ENCODE measurements at regions not wholly inside any gene's neighbourhood (a gene's known extent, or its start where the extent isn't known, plus 50 kb on each side); places are given as distances from the start of the nearest gene placed in this dataset.
A peak's percentile ranks its signal among the peaks of the same experiment; 100 is the strongest.

DNA sequence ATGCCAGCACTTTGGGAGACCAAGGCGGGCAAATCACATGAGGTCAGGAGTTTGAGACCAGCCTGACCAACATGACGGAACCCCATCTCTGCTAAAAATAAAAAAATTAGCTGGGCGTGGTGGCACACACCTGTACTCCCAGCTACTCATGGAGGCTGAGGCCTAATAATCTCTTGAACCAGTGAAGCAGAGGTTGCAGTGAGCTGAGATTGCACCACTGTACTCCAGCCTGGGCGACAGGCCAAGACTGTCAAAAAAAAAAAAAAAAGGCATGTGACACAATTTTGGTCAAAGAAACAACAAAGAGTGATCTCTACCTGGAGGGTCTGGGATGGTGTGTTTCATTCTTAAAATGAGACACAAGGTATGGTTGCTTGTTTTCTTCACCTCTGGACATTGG is 188.2 kb upstream of the HS3ST1 start:
- DNase-seq = no peak

DNA sequence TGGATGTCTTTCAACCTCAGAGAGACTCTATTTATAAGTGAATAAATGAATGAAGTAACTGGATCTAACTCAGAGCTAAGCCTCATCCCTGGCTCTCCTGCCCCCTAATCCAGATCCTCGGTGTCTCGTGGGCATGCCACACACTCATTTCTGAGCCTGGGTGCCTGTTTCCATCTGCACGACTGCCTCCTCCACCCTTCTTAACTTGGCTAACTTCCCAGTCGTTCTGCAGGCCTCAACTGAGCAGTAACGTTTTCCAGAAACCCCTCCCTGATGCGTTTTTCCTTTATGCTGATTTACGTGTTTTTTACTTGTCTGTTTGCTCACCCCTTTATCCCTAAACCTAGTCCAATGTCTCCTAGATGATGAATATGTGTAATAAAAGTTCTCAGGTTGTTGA is 186.9 kb upstream of the HS3ST1 start:
- DNase-seq = no peak

- no peak for DNase-seq
These were observed 185.7 kb upstream of the HS3ST1 start for GRCh38 chr4:11614426-11614825.

DNA sequence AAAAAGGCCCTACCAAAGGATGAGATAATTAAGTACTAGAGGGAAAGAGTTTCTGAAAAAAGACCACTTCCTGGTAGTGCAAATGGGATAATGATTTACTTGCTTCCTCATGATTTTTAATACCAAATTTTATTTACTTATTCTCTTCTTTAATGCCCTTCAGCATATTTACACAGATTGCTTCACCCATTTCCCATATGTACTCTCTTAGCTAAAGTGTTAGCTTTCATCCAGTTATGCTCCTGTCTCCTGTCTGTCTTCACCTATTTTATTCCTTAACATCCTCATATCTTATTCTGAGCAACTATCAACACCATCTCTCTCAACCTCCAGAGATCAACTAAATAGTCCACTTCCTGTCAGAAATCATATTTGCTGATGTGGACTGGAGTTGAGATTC is 183.2 kb upstream of the HS3ST1 start:
- DNase-seq = no peak

DNA sequence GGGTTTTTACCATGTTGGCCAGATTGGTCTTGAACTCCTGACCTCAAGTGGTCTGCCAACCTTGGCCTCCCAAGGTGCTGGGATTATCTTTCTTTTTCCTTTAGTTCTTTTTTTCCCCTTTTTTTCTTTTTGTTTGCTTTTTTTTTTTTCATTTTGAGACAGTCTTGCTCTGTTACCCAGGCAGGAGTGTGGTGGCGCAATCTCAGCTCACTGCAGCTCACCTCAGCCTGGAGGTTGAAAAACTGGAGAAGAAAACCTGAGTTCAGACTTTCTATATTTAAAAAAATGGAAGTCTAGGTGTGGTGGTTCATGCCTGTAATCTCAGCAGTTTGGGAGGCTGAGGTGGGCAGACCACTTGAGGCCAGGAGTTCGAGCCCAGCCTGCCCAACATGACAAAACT is 181.1 kb upstream of the HS3ST1 start:
- DNase-seq = no peak

DNA sequence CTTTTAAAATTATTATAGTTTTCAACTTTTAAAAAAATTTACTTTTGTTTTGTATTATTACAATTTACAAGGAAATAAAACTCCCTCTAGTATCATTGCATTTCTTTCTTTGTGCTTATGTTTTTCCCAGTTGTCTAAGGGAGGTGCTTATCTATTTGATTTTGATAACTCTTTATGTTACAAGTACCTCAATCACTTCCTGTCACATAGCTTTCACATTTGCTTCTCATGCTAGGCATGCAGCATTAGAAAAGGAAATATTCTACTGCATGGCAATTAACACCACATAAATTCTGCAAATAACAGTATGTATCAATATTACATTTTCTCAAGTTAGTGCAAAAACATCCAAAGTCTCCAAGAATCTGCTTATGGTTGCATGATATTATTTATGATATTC is 180.3 kb upstream of the HS3ST1 start:
- no peak for DNase-seq

DNA sequence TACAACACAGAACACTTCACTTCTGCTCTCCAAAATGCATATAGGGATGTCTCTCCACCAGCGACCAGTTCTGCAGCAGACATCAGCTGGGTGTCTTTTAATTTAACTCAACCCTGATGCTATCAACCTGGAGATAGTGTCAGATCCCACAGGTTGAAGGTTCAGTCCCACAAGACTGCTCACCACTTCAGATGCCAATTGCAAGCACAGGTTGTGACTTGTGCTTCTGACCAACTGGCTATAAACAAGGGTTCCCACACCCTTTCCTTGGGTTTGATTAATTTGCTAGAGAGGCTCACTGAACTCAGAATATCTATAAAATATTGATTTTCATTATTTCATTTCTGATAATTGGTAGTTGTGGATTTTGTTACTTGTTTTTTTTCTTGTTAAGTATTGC is 177.4 kb upstream of the HS3ST1 start:
- DNase-seq = no peak

GRCh38 chr4:11605597-11605996 is 176.9 kb upstream of the HS3ST1 start:
- DNase-seq = no peak

GRCh38 chr4:11604821-11605220 is 176.1 kb upstream of the HS3ST1 start:
- no peak for DNase-seq

DNA sequence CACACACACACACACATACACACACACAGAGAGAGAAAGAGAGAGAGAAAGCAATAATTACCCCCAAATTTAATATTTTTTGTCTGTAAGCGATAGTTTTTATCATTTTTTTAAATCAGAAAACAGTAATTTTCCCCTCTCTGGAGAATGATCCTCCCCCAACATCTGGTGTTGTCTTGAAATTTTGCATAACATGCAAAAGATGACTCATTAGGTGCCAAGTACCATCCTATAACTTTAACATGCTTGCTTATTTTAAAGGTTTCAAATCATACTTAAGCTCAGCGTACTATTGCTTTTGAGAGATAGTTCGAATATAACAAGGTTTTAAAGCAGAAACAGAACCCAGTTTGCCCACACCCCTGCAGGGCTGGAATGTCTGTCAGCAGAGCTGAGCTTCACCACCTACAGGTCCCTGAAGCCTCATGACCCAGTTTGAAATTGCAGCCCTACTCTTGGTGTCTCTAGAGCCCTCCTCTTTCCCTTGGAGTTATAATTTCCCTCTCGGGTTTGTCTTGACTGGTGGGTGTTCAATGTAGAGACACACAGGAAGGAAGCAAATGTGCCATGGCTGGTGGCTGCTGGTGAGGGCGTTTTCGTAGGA is 175.0 kb upstream of the HS3ST1 start:
- peak in 1 of 2 experiments; percentile 27 for DNase-seq

GRCh38 chr4:11602606-11603340 is 174.1 kb upstream of the HS3ST1 start:
- DNase-seq = no peak

DNA sequence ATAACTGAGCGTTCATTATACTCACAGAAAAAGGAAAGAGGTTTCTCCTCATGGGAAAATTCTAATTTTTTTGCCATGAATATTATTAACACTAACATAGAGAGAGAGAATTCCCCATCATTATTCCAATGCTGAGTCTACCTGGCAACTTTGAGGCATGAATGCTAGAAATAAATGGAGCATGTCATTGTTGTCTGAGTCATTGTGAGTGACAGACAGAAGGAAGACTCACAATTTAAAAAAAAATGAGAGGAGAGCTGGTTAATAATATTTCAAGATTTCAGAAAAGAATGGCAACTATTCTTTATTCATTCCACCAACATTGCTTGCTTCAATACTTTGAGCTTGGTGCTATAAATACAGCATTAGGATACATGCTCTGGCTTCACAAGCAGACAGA is 170.4 kb upstream of the HS3ST1 start:
- DNase-seq = no peak

DNA sequence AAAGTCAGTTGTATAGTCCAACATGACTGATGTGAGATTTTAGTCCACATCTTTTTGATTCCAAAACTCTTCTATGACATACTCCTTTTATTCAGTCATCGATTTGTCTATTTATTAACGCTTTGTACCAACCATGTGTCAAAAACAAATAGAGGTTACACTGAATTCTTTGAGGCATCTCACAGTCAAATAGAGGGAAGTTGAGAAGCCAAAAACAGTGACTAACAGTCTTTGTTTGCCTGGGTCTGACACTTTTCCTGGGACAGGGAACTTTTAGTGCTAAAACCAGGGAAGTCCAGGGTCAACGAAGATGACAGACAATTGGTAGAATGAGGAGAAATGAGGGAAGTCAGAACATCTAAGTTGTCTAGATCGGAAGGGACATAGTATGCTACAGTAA is 169.9 kb upstream of the HS3ST1 start:
- no peak for DNase-seq

DNA sequence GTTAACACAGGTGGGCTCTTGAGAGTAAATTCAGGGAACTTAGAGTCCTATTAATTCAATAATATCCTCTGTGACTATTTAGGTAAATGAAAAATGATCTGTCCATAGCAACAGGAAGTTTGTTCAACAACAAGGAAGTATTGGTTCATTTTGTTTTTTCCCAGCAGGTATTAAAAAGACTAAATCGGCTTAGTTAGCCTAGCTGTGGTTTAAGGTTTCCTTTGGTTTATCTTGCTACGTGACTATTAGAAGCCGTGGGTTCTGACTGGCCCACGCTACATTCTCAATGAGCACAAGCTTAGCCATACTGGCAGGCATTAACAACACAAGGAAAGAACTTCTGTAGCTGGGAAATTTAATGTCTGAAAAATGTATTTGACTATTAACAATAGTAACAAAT is 168.8 kb upstream of the HS3ST1 start:
- no peak for DNase-seq

- DNase-seq = no peak
These were observed 168.3 kb upstream of the HS3ST1 start for GRCh38 chr4:11596989-11597388.

GRCh38 chr4:11593576-11594116 is 165.0 kb upstream of the HS3ST1 start:
- DNase-seq = no peak

DNA sequence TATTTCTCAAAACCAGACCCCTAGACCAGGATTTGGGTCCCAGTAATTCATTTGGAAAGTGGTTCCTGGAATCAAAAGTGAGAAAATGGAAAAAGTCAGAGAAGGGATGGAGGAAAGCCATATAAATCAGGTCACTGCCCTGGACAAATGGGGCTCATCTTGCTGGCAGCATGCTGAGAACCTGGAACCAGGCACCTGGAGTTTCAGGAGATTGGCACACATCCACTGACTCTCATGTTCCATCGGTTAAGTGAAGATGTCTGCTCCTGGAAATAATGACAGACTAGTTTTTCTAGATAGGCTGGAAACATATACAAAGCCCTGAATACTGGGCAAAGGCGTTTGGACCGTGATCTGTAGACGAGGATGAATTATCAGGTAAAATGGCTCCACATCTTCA is 163.6 kb upstream of the HS3ST1 start:
- no peak for DNase-seq

DNA sequence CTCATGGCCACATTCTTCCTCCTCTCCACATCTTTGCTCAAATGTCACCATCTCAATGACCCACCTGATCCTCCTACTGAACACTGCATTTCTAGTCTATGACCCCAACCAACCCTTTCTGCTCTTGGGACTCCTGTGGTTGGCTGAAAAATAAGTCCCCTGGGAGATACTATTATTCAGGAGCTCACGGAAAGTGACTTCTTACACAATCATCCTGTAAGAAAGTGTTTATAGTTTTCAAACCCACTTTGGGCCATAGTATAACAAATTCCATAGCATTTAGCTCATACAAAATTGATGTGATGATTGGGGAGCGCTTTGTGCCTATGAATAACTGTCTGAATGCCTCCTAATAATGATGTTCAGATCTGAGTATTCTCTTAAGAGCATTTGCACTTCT is 161.4 kb upstream of the HS3ST1 start:
- no peak for DNase-seq

DNA sequence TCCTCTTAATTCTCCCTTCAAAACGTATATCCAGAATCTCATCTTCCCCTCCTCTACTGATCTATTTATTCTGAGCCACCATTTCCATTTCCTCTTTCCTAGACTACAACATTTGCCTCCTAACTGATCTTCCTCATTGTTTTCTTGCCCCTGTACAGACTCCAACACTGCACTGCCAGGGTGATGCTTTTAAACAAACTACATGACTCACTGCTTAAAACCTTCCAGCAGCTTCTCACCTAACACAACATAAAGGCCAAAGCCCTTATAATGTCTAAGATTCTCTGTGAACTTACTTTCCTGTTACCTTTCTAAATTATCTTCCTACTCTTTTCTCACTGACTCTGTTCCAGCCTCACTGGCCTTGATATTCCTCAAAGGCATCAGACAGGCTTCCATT is 161.0 kb upstream of the HS3ST1 start:
- no peak for DNase-seq

DNA sequence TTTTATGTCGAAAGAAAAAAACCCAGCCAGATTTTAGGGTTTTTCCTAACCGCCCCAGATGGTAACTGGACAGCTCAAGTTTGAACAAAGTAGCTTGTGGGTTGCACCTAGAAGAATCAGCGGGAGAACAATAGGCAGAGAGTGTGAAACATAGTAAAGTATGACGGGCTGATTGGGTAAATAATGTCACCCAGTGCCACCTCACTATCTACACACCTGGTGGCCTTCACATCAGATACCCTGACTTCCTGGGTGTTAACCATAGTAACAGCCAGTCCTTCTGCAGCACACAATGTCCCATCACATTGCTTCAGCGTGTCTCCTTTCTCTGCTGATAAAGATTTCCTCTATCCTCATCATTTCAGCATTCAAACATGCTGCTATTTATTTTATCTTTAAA is 159.1 kb upstream of the HS3ST1 start:
- DNase-seq = no peak

GRCh38 chr4:11585506-11585905 is 156.8 kb upstream of the HS3ST1 start:
- DNase-seq = no peak

GRCh38 chr4:11568511-11568910 is 139.8 kb upstream of the HS3ST1 start:
- DNase-seq = no peak

DNA sequence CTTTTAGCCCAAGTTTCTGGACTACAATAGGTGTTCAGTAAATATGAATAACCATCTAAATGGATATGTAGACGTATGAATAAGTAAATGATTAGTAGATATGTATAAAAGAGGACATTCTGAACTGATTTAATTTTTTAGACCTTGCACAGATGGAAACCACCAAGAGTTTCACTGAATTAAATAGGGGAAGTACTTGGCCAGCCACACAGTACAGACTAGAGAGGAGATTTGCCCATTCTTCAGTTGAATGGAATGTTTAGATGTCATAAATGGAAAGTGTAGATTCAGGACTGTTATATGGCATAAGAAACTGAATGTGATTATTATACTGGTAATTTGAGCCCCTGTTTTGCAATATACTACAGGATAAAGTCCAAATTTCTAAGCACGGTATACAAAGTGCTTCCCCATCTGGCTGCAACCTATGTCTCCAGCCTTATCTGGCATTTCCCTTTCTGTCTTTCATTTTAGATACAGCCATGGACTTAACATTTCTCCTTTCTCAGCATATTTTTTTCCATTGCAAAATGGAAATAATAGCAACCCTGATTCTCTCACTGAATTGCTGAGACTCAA is 137.8 kb upstream of the HS3ST1 start:
- DNase-seq = peak in 1 of 2 experiments; percentile 13

DNA sequence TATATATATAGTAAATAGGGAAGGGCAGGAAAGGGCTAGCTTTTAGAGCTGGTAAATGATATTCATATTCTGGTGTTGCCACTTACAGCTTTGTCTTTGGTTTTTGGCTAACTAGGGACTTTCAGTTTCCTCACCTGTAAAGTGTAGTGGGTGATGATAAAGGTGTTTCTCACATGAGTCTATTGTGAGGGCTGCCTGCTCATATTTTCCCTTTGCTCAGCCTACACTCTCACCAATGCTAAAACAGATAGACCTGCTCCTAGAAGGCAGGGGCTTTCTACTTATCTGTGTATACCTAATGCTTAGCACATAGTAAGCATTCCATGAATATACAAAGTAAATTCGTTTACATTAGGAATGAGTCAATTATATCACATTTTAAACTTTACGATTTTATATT is 137.2 kb upstream of the HS3ST1 start:
- no peak for DNase-seq

All from NCI-H526 (cell line).